Parathyroid adenoma (tissue), 2 donors: ENCODE measurements at regions not wholly inside any gene's neighbourhood (a gene's known extent, or its start where the extent isn't known, plus 50 kb on each side); places are given as distances from the start of the nearest gene placed in this dataset.

Experiments
- H2AFZ ChIP-seq: fragments of 300-600 bp; sonication (generic); one replicate; pipeline ENCODE4 v1.7.0; 2017; ENCODE audit warnings: antibody characterized with exemption, mild to moderate bottlenecking
- H3K27ac ChIP-seq: fragments of 300-600 bp; sonication (generic); one replicate; pipeline ENCODE4 v1.7.0; 2017
- H3K27me3 ChIP-seq: fragments of 300-600 bp; sonication (generic); one replicate; pipeline ENCODE4 v1.7.0; 2017; ENCODE audit warnings: low read length; ENCODE audit not compliant: control insufficient read depth, insufficient read depth
- H3K36me3 ChIP-seq: fragments of 300-600 bp; sonication (generic); one replicate; pipeline ENCODE4 v1.7.0; 2017; ENCODE audit warnings: low read length; ENCODE audit not compliant: control insufficient read depth, insufficient read depth
- H3K4me1 ChIP-seq: fragments of 300-600 bp; sonication (generic); one replicate; pipeline ENCODE4 v1.7.0; 2017; ENCODE audit warnings: control low read depth
- H3K4me2 ChIP-seq: fragments of 300-600 bp; sonication (generic); one replicate; pipeline ENCODE4 v1.7.0; 2017; ENCODE audit warnings: low read length
- H3K4me3 ChIP-seq: fragments of 300-600 bp; sonication (generic); one replicate; pipeline ENCODE4 v1.7.0; 2017; ENCODE audit warnings: low read depth, low read length
- H3K79me2 ChIP-seq: fragments of 300-600 bp; sonication (generic); one replicate; pipeline ENCODE4 v1.7.0; 2017; ENCODE audit warnings: control low read depth
- H3K9ac ChIP-seq: fragments of 300-600 bp; sonication (generic); one replicate; pipeline ENCODE4 v1.7.0; 2017; ENCODE audit warnings: mild to moderate bottlenecking
- H3K9me3 ChIP-seq: fragments of 300-600 bp; sonication (generic); one replicate; pipeline ENCODE4 v1.7.0; 2017; ENCODE audit warnings: low read length; ENCODE audit not compliant: control insufficient read depth
- CTCF ChIP-seq: fragments of 300-600 bp; sonication (generic); IDR thresholded peaks from one replicate; pipeline ENCODE4 v1.7.0; 2017; ENCODE audit warnings: antibody characterized with exemption, mild to moderate bottlenecking
- donor health status: primary hyperparathyroidism.

- no peak overlapping the region for H3K27ac ChIP-seq
Observed at GRCh38 chr22:48700566-48701295, 1126.9 kb downstream of the BRD1 start.

DNA sequence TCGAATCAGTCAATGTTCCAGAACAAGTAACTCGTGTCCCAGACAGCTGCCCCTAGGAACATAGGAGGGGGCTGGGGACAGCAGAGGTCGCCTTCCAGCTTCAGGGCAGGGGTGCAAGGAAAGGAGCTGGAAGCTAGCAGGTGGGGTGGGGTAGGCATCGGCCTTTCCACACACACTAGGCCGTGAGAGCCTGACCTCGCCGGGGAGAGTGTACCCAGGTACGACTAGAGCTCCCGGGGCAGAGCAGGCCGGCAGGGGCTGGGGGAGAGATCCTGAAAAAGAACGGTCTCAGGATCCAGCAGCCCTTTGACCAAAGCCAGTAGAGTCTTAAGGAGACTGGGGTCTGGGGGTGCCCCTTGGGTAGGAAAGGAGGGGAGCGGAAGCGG, 1127.5 kb downstream of the BRD1 start:
- H3K4me1 ChIP-seq: no peaks in the 10 kb centered on the region
- H3K27me3 ChIP-seq: no peaks in the 10 kb centered on the region
- TF ChIP-seq CTCF: no peak
- H3K79me2 ChIP-seq: no peaks in the 10 kb centered on the region
- no peaks in the 10 kb centered on the region for H3K9me3 ChIP-seq
- H3K9ac ChIP-seq: no peak overlapping the region
- H2AFZ ChIP-seq: no peak overlapping the region
- no peak overlapping the region for H3K4me3 ChIP-seq
- H3K27ac ChIP-seq: no peak overlapping the region
- no peak overlapping the region for H3K4me2 ChIP-seq
- H3K36me3 ChIP-seq: no peaks in the 10 kb centered on the region

More at GRCh38 chr22:48700566-48701295, 1126.9 kb downstream of the BRD1 start:
- Histone ChIP-seq H3K9me3 (no peaks in the 10 kb centered on the region), H3K79me2 (no peaks in the 10 kb centered on the region), H3K4me1 (no peaks in the 10 kb centered on the region), H3K27me3 (no peaks in the 10 kb centered on the region), H3K9ac (no peak overlapping the region), H3K4me3 (no peak overlapping the region), H3K36me3 (no peaks in the 10 kb centered on the region), H2AFZ (no peak overlapping the region), H3K4me2 (no peak overlapping the region)
- no peak for TF ChIP-seq CTCF

GRCh38 chr22:48699511-48699910, 1128.2 kb downstream of the BRD1 start:
- Histone ChIP-seq H3K4me2 (no peak overlapping the region), H3K9ac (no peak overlapping the region), H3K4me1 (no peaks in the 10 kb centered on the region)

DNA sequence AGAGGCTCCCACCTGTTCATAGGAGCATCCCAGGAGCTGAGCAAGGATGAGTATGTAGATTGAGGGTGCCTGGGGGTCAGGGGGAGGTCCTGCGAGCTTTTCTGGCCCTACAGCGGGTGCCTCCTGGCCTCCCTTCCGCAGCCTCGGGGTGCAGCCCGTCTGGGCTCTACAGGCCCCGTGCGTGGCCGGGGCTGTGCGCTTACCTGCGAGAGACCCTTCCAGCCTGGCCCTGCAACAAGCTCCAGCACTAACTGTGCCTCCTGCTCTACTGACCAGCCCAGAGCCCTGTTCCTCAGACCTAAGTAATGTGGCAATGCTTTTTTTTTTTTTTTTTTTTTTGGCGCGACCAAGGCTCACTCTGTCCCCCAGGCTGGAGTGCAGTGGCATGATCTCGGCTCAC, 1129.1 kb downstream of the BRD1 start:
- no peak for TF ChIP-seq CTCF
- H3K9ac ChIP-seq: no peak overlapping the region

More at GRCh38 chr22:48699511-48699910, 1128.2 kb downstream of the BRD1 start:
- Histone ChIP-seq H3K36me3 (no peaks in the 10 kb centered on the region), H3K4me3 (no peak overlapping the region), H3K27ac (no peak overlapping the region), H3K9me3 (no peaks in the 10 kb centered on the region), H3K79me2 (no peaks in the 10 kb centered on the region), H2AFZ (no peak overlapping the region), H3K27me3 (no peaks in the 10 kb centered on the region)
- TF ChIP-seq CTCF: no peak

DNA sequence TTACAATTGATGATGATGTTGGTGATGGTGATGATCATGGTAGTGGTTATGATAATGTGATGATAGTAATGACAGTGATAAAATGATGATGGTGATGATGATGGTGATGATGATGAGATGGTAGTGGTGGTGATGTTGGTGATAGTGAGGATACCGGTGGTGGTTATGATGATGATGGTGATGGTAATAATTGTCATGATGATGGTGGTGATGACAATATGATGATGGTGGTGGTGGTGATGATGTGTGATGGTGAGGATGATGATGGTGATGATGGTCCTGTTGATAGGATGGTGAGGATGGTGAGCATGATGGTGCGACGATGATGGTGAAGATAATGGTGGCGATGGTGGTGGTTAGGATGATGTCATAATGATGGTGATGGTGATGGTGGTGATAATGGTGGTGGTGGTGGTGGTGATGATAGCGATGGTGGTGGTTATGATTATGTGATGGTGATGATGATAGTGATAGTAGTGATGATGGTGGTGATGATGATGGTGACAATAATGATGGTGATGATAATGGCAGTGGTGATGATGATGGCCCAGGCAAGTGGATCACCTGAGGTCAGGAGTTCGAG, 1129.9 kb downstream of the BRD1 start:
- Histone ChIP-seq H3K27ac (no peak overlapping the region), H3K9me3 (no peaks in the 10 kb centered on the region), H3K4me1 (no peaks in the 10 kb centered on the region), H3K36me3 (no peaks in the 10 kb centered on the region), H2AFZ (no peak overlapping the region), H3K9ac (no peak overlapping the region), H3K4me3 (no peak overlapping the region), H3K27me3 (no peaks in the 10 kb centered on the region), H3K79me2 (no peaks in the 10 kb centered on the region), H3K4me2 (no peak overlapping the region)
- TF ChIP-seq CTCF: no peak

More for the DNA sequence above, 1129.1 kb downstream of the BRD1 start:
- Histone ChIP-seq H3K4me1 (no peaks in the 10 kb centered on the region), H3K9me3 (no peaks in the 10 kb centered on the region), H3K27me3 (no peaks in the 10 kb centered on the region), H3K36me3 (no peaks in the 10 kb centered on the region), H2AFZ (no peak overlapping the region), H3K79me2 (no peaks in the 10 kb centered on the region), H3K4me3 (no peak overlapping the region), H3K27ac (no peak overlapping the region), H3K4me2 (no peak overlapping the region)
